GM12892 (cell line): ENCODE measurements at regions not wholly inside any gene's neighbourhood (a gene's known extent, or its start where the extent isn't known, plus 50 kb on each side); places are given as distances from the start of the nearest gene placed in this dataset.

Source experiments
- POLR2A ChIP-seq: IDR thresholded peaks from 2 replicates; pipeline ENCODE4 v1.6.1; 2011; ENCODE audit warnings: low read depth, low read length, control low read depth
- POLR2AphosphoS5 ChIP-seq: IDR thresholded peaks from 2 replicates; pipeline ENCODE4 v1.6.1; 2011; ENCODE audit warnings: low read depth, low read length, control low read depth

GRCh38 chr15:98123834-98124233 lies 163.3 kb downstream of the ARRDC4 start:
- TF ChIP-seq POLR2A, result no peak
- no peak for TF ChIP-seq POLR2AphosphoS5
